ENCODE measurements at regions not wholly inside any gene's neighbourhood (a gene's known extent, or its start where the extent isn't known, plus 50 kb on each side); places are given as distances from the start of the nearest gene placed in this dataset.

GRCh38 chr16:64102654-64103053 is 1019.2 kb downstream of the CDH11 start:
- Histone ChIP-seq H4K20me1 (ENCODE audit: control insufficient read depth, extremely low read depth, insufficient read depth, low read length) (no peaks in the 10 kb centered on the region), H3K79me2 (ENCODE audit: control insufficient read depth, insufficient read depth, low read length) (no peaks in the 10 kb centered on the region), H3K27me3 (ENCODE audit: control insufficient read depth, extremely low read depth, insufficient read depth, low read length) (no peaks in the 10 kb centered on the region), H3K9ac (ENCODE audit: control insufficient read depth, extremely low read depth, insufficient read depth, low read length) (no peak overlapping the region), H3K36me3 (ENCODE audit: control insufficient read depth in 2 of 2, extremely low read depth in 1 of 2, insufficient read depth in 2 of 2, low read length in 2 of 2) (no peaks in the 10 kb centered on the region), H2AFZ (ENCODE audit: control insufficient read depth, low read length) (no peak overlapping the region), H3K4me2 (ENCODE audit: control insufficient read depth, extremely low read depth, insufficient read depth, low read depth, low read length) (no peak overlapping the region), H3K4me3 (ENCODE audit: control insufficient read depth in 2 of 3, extremely low read depth in 1 of 3, insufficient read depth in 2 of 3, low read depth in 1 of 3, low read length in 3 of 3) (no peak overlapping the region), H3K9me3 (ENCODE audit: control insufficient read depth, low read depth, low read length) (no peaks in the 10 kb centered on the region), H3K27ac (ENCODE audit: control insufficient read depth, insufficient read depth, low read length) (no peak overlapping the region), H3K4me1 (ENCODE audit: control insufficient read depth, extremely low read depth, insufficient read depth, low read length) (no peaks in the 10 kb centered on the region), H3K9me1 (ENCODE audit: control insufficient read depth, extremely low read depth, insufficient read depth, low read length) (no peaks in the 10 kb centered on the region)
- TF ChIP-seq EZH2 (IDR thresholded peaks at IDR 0.05; ENCODE audit: low read length) = no peak
- TF ChIP-seq, protein P1, sequence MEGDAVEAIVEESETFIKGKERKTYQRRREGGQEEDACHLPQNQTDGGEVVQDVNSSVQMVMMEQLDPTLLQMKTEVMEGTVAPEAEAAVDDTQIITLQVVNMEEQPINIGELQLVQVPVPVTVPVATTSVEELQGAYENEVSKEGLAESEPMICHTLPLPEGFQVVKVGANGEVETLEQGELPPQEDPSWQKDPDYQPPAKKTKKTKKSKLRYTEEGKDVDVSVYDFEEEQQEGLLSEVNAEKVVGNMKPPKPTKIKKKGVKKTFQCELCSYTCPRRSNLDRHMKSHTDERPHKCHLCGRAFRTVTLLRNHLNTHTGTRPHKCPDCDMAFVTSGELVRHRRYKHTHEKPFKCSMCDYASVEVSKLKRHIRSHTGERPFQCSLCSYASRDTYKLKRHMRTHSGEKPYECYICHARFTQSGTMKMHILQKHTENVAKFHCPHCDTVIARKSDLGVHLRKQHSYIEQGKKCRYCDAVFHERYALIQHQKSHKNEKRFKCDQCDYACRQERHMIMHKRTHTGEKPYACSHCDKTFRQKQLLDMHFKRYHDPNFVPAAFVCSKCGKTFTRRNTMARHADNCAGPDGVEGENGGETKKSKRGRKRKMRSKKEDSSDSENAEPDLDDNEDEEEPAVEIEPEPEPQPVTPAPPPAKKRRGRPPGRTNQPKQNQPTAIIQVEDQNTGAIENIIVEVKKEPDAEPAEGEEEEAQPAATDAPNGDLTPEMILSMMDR (optimal IDR thresholded peaks at IDR 0.05 in 1 of 3, IDR thresholded peaks at IDR 0.05 in 1 of 3, conservative IDR thresholded peaks at IDR 0.05 in 1 of 3; ENCODE audit: extremely low read depth in 1 of 3, insufficient read depth in 2 of 3, low read length in 3 of 3) = no peak
- FAIRE-seq (no peak), DNase-seq (ENCODE audit: low read depth, low spot score) (no peak)
- dilution Hi-C loops (cut with MboI; ENCODE audit: extremely low pct_ligation_motif_present, low sequenced_read_pairs) = no loop called here

- Histone ChIP-seq H3K79me2 (ENCODE audit: control insufficient read depth, insufficient read depth, low read length) (no peaks in the 10 kb centered on the region), H3K4me2 (ENCODE audit: control insufficient read depth, extremely low read depth, insufficient read depth, low read depth, low read length) (no peak overlapping the region), H3K27ac (ENCODE audit: control insufficient read depth, insufficient read depth, low read length) (no peak overlapping the region), H3K4me1 (ENCODE audit: control insufficient read depth, extremely low read depth, insufficient read depth, low read length) (no peaks in the 10 kb centered on the region), H3K9me3 (ENCODE audit: control insufficient read depth, low read depth, low read length) (no peaks in the 10 kb centered on the region), H3K9me1 (ENCODE audit: control insufficient read depth, extremely low read depth, insufficient read depth, low read length) (no peaks in the 10 kb centered on the region), H3K27me3 (ENCODE audit: control insufficient read depth, extremely low read depth, insufficient read depth, low read length) (no peaks in the 10 kb centered on the region), H3K36me3 (ENCODE audit: control insufficient read depth in 2 of 2, extremely low read depth in 1 of 2, insufficient read depth in 2 of 2, low read length in 2 of 2) (no peaks in the 10 kb centered on the region), H3K9ac (ENCODE audit: control insufficient read depth, extremely low read depth, insufficient read depth, low read length) (no peak overlapping the region), H2AFZ (ENCODE audit: control insufficient read depth, low read length) (no peak overlapping the region), H4K20me1 (ENCODE audit: control insufficient read depth, extremely low read depth, insufficient read depth, low read length) (no peaks in the 10 kb centered on the region), H3K4me3 (ENCODE audit: control insufficient read depth in 2 of 3, extremely low read depth in 1 of 3, insufficient read depth in 2 of 3, low read depth in 1 of 3, low read length in 3 of 3) (no peak overlapping the region)
- FAIRE-seq = no peak
- dilution Hi-C loops (cut with MboI; ENCODE audit: extremely low pct_ligation_motif_present, low sequenced_read_pairs) = no loop called here
- no peak for DNase-seq (ENCODE audit: low read depth, low spot score)
- TF ChIP-seq, protein P1 (optimal IDR thresholded peaks at IDR 0.05 in 1 of 3, IDR thresholded peaks at IDR 0.05 in 1 of 3, conservative IDR thresholded peaks at IDR 0.05 in 1 of 3; ENCODE audit: extremely low read depth in 1 of 3, insufficient read depth in 2 of 3, low read length in 3 of 3) = no peak
- no peak for TF ChIP-seq EZH2 (IDR thresholded peaks at IDR 0.05; ENCODE audit: low read length)
Measured at GRCh38 chr16:64098451-64098850, 1023.4 kb downstream of the CDH11 start.

All from keratinocyte (primary cell).